NB4 (cell line): ENCODE measurements at regions not wholly inside any gene's neighbourhood (a gene's known extent, or its start where the extent isn't known, plus 50 kb on each side); places are given as distances from the start of the nearest gene placed in this dataset.

Experiments used
- DNase-seq: peaks from one replicate; pipeline ENCODE4 v3.0.0; 2010; ENCODE audit warnings: low read depth
- H3K4me3 ChIP-seq: one replicate; pipeline ENCODE4 v1.5.1; 2011; ENCODE audit warnings: mild to moderate bottlenecking, low read depth, low read length, moderate library complexity
- MYC ChIP-seq: IDR thresholded peaks from 2 replicates; pipeline ENCODE4 v1.6.1; 2011; ENCODE audit warnings: low read depth, low read length
- POLR2A ChIP-seq: IDR thresholded peaks from 2 replicates; pipeline ENCODE4 v1.6.1; 2011; ENCODE audit warnings: mild to moderate bottlenecking; ENCODE audit not compliant: insufficient read length; ENCODE audit errors: extremely low read depth
- TF ChIP-seq, protein P1 (sequence below): IDR thresholded peaks from one replicate; pipeline ENCODE4 v1.5.1; 2012; ENCODE audit warnings: low read depth, low read length
- TF ChIP-seq, protein P2 (sequence below): IDR thresholded peaks from 2 replicates; pipeline ENCODE4 v1.6.1; 2011; ENCODE audit warnings: low read depth, low read length

DNA sequence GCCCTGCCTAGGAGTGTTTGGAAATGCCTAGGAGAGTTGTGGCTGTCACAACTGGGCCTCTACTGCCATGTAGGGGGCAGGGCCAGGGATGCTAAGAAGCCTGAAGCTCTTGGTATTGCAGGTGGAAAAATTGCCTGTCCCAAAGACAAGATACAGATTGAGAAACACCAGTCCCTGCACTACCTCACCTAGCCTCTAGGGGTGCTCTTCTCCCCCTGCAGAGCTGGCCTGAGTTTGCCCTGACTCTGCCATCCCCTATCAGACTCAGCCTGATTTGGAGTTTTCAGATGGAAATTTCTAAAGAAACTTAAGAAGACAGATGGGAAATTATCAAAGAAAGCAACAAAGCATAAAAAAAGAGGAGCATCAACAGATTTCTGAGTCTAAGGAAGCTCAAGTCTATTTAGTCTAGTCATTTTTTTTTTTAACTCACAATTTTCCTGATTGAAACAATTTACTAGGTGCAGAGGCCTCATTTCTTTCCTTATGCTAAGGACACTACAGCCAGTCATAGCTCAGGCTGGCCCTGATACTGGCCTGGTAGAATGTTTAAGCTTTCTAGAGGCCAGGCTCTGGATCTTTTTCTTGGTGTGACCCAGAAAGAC, 61.4 kb upstream of the LRRN2 start:
- H3K4me3 ChIP-seq, result no peak overlapping the region
- TF ChIP-seq POLR2A (no peak), MYC (no peak)
- TF ChIP-seq, protein P1, sequence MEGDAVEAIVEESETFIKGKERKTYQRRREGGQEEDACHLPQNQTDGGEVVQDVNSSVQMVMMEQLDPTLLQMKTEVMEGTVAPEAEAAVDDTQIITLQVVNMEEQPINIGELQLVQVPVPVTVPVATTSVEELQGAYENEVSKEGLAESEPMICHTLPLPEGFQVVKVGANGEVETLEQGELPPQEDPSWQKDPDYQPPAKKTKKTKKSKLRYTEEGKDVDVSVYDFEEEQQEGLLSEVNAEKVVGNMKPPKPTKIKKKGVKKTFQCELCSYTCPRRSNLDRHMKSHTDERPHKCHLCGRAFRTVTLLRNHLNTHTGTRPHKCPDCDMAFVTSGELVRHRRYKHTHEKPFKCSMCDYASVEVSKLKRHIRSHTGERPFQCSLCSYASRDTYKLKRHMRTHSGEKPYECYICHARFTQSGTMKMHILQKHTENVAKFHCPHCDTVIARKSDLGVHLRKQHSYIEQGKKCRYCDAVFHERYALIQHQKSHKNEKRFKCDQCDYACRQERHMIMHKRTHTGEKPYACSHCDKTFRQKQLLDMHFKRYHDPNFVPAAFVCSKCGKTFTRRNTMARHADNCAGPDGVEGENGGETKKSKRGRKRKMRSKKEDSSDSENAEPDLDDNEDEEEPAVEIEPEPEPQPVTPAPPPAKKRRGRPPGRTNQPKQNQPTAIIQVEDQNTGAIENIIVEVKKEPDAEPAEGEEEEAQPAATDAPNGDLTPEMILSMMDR, result peak; percentile 96
- TF ChIP-seq, protein P2, sequence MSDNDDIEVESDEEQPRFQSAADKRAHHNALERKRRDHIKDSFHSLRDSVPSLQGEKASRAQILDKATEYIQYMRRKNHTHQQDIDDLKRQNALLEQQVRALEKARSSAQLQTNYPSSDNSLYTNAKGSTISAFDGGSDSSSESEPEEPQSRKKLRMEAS, result no peak
- peak; percentile 45 for DNase-seq

DNA sequence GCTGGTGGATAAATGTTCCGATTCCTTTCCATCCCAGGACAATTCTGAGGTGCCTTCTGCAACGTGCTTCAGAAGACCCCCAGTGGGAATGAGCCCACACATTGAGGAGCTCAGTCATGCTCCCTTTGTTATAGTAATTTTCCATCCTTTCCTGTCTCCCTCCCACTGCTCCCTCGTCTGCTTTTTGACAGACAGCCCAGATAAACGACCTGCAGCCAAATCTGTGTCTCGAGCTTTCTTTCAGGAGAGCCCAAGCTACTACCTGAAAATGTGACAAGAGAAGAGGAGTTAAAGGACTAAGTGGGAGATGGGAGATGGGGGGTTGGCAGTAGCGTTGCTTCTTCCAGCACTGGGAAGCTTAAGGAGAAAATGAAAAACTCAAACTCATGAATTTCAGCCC, 65.9 kb upstream of the LRRN2 start:
- no peak overlapping the region for H3K4me3 ChIP-seq
- DNase-seq, result no peak

DNA sequence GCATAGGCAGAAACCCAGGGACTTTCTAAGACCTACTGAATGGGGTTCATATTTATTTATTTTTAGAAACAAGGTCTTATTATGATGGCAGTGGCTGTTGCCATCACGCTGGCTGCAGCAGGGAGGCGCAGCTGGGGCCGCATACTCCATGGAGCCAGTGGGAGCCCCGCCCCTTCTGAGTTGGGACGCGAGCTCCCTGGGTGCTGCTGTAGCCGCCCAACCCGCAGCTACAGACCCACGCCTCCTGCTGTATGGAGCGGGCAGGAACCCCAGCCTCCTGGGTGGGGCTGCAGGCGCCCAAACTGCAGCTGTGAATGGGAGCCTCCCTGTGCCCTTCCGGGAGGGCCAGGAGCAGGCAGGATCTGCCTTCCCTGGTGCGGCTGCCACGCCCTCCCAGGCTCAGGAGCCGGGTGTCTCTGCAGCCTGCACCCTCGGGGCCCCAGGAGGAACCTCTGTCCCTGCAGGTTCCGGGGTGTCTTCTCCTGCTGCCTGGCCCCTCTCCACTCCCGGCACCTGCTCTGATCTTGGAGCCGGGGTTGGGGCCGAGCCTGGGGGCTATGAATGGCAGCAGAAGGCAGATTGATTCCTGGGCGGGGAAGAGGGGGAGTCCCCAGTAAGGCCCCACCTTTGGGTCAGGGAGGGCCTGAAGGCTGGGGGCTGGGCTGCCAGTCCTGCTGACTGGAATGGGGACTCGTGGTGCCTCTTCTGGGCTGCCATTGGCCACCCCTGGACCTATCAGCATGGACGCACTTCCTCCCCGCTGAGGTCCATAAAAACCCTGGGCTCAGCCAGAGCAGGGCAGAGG, 66.5 kb upstream of the LRRN2 start:
- TF ChIP-seq, protein P1, result no peak
- TF ChIP-seq MYC (no peak), POLR2A (no peak)
- TF ChIP-seq, protein P2, result no peak
- no peak overlapping the region for H3K4me3 ChIP-seq
- DNase-seq, result no peak

More for the DNA sequence above, 65.9 kb upstream of the LRRN2 start:
- TF ChIP-seq, protein P2, result no peak
- TF ChIP-seq MYC (no peak), POLR2A (no peak)
- TF ChIP-seq, protein P1, result no peak

DNA sequence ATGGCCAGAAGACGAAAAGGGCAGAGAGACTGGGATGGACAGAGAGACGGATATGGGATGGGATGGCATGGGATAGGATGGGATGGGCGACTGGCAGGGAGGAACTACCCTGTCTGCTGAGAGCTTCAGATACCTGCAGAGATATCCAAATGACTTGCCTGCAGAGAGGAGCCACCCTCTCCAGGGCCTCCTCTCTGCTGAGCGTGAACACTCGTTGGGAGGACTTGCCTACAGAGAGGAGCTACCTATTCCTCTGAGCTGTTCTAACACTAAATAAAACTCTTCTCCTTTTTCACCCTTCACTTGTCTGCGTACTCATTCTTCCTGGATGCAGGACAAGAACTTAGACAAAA, 67.1 kb upstream of the LRRN2 start:
- no peak for DNase-seq
- no peak for TF ChIP-seq POLR2A
- TF ChIP-seq, protein P1, result no peak
- no peak for TF ChIP-seq MYC
- TF ChIP-seq, protein P2, result no peak
- no peak overlapping the region for H3K4me3 ChIP-seq

DNA sequence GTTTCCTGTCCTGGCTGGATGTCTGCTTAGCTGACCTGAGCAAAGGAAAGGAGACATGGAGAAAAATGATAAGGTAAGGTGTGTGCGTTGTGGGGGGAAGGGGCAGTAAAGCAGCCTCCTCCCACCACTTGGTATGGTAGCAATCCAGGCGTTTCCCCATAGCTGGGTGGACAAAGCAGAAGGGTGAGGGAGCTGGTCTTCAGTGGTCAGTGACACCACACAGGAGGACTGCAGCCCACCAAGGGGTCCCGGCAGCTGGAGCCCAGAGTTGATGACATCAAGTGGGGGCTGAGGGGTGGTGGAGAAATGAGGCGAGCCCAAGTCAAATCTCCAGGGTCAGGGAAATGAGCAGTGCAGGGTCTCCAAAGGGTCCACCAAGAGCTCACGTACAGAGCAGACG, 69.3 kb upstream of the LRRN2 start:
- no peak for DNase-seq
- no peak overlapping the region for H3K4me3 ChIP-seq
- TF ChIP-seq POLR2A, result no peak

DNA sequence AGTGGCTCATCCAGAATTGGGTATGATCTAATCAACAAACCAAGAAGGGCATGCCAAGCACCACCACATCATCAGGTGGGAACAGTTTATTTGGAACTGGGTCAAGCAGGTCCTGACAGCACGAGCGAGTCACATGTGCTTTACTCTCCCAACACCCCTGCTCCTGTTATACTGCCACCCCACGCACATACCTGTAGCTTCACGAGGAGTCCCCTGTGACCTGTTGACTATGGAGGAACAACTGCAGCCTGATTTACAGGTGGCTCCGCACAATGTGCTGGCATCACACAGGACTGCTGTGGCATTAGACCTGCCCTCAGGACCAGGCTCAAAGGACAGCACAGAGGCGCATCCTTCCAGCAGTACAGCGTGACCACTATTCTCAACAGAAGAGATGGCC, 70.8 kb upstream of the LRRN2 start:
- H3K4me3 ChIP-seq, result no peak overlapping the region
- no peak for DNase-seq
- TF ChIP-seq, protein P1, result no peak
- TF ChIP-seq MYC (no peak), POLR2A (no peak)
- TF ChIP-seq, protein P2, result no peak
